IMR-90 (cell line): ENCODE measurements at regions not wholly inside any gene's neighbourhood (a gene's known extent, or its start where the extent isn't known, plus 50 kb on each side); places are given as distances from the start of the nearest gene placed in this dataset.

Experiments used
- ATAC-seq: fragments of 200-7000 bp; cut with Tn5 transposase; 2 replicates; pipeline ENCODE4 v1.9.1; 2020; ENCODE audit warnings: low read depth, mild to moderate bottlenecking, moderate library complexity
- BruUV-seq: library from RNA; stranded (reverse); fragments of 400-500 nt; replicated peaks from 2 replicates; lab custom pipeline; 2021; lab: Mats Ljungman, UMichigan
- CTCF ChIA-PET: fragments of 300-600 bp; formaldehyde crosslinking; extraction: SDS; loops from one replicate; lab custom pipeline; 2021; ENCODE audit warnings: antibody characterized with exemption; lab: Yijun Ruan, JAX
- POLR2A ChIA-PET: fragments of 300-600 bp; sonication (Branson Sonifier 250); formaldehyde crosslinking; loops from one replicate; lab custom pipeline; 2022; ENCODE audit warnings: antibody characterized with exemption; ENCODE audit not compliant: unreplicated experiment; lab: Charles Lee
- DNase-seq: peaks from one replicate; pipeline ENCODE4 v3.0.0; 2013
- H2AFZ ChIP-seq: replicated peaks from 2 replicates; pipeline ENCODE3; 2013; ENCODE audit warnings: low read length, mild to moderate bottlenecking; ENCODE audit not compliant: poor library complexity
- H2AK5ac ChIP-seq: 2 replicates; pipeline ENCODE4 v1.6.1; 2013; ENCODE audit warnings: low read depth, low read length, inconsistent platforms
- H2AK9ac ChIP-seq: replicated peaks from 2 replicates; pipeline ENCODE3; 2013; ENCODE audit warnings: mild to moderate bottlenecking, low read depth, low read length, moderate library complexity; ENCODE audit not compliant: poor library complexity
- H2BK120ac ChIP-seq: 2 replicates; pipeline ENCODE4 v1.6.1; 2013; ENCODE audit warnings: low read depth, low read length, inconsistent platforms
- H2BK15ac ChIP-seq: 3 replicates; pipeline ENCODE4 v1.6.1; 2013; ENCODE audit warnings: low read depth, low read length, inconsistent platforms
- H2BK20ac ChIP-seq: 2 replicates; pipeline ENCODE4 v1.6.1; 2013; ENCODE audit warnings: low read depth, mild to moderate bottlenecking, inconsistent platforms, low read length, moderate library complexity
- H2BK5ac ChIP-seq: 2 replicates; pipeline ENCODE4 v1.6.1; 2013; ENCODE audit warnings: mild to moderate bottlenecking, low read depth, low read length, inconsistent platforms; ENCODE audit not compliant: poor library complexity, severe bottlenecking
- H3K14ac ChIP-seq: replicated peaks from 2 replicates; pipeline ENCODE4 v1.6.1; 2013; ENCODE audit warnings: low read depth, low read length, inconsistent platforms
- H3K18ac ChIP-seq: 2 replicates; pipeline ENCODE4 v1.6.1; 2013; ENCODE audit warnings: low read depth, low read length, control low read depth
- H3K23ac ChIP-seq: 2 replicates; pipeline ENCODE4 v1.6.1; 2013; ENCODE audit warnings: low read depth, low read length, inconsistent platforms
- H3K27ac ChIP-seq: 2 replicates; pipeline ENCODE4 v1.5.1; 2013; ENCODE audit warnings: mild to moderate bottlenecking, control low read depth, low read length; ENCODE audit not compliant: insufficient read depth
- H3K27me3 ChIP-seq: 2 replicates; pipeline ENCODE4 v1.6.1; 2013; ENCODE audit warnings: low read length; ENCODE audit not compliant: control insufficient read depth, insufficient read depth
- H3K36me3 ChIP-seq: 2 replicates; pipeline ENCODE4 v1.6.1; 2013; ENCODE audit warnings: low read length, mixed read lengths; ENCODE audit not compliant: control insufficient read depth, insufficient read depth
- H3K4ac ChIP-seq: 2 replicates; pipeline ENCODE4 v1.6.1; 2013; ENCODE audit warnings: low read depth, low read length, inconsistent platforms
- H3K4me1 ChIP-seq: 2 replicates; pipeline ENCODE4 v1.6.1; 2013; ENCODE audit warnings: low read length, mixed read lengths; ENCODE audit not compliant: control insufficient read depth, insufficient read depth
- H3K4me2 ChIP-seq: 2 replicates; pipeline ENCODE4 v1.6.1; 2013; ENCODE audit warnings: low read depth, mild to moderate bottlenecking, control low read depth, low read length, moderate library complexity
- H3K4me3 ChIP-seq: 2 replicates; pipeline ENCODE4 v1.5.1; 2013; ENCODE audit warnings: low read depth, mild to moderate bottlenecking, control low read depth, low read length, moderate library complexity; ENCODE audit not compliant: insufficient read depth
- H3K56ac ChIP-seq: 2 replicates; pipeline ENCODE4 v1.6.1; 2013; ENCODE audit warnings: low read length, inconsistent platforms; ENCODE audit not compliant: insufficient read depth; ENCODE audit errors: extremely low read depth
- H3K79me1 ChIP-seq, 2 experiments: 2 replicates each; pipeline ENCODE4 v1.6.1; 2013; ENCODE audit warnings: low read length in 2 of 2, inconsistent platforms in 1 of 2, low read depth in 1 of 2
- H3K9ac ChIP-seq: 2 replicates; pipeline ENCODE4 v1.6.1; 2013; ENCODE audit warnings: low read depth, low read length, control low read depth
- H3K9me1 ChIP-seq: 2 replicates; pipeline ENCODE4 v1.6.1; 2013; ENCODE audit warnings: low read length, inconsistent platforms; ENCODE audit not compliant: insufficient read depth
- H3K9me3 ChIP-seq: 2 replicates; pipeline ENCODE4 v1.6.1; 2013; ENCODE audit warnings: low read length; ENCODE audit not compliant: control insufficient read depth, insufficient read depth
- H4K20me1 ChIP-seq: 2 replicates; pipeline ENCODE4 v1.6.1; 2013; ENCODE audit warnings: low read length, inconsistent platforms; ENCODE audit not compliant: insufficient read depth
- H4K5ac ChIP-seq: 2 replicates; pipeline ENCODE4 v1.6.1; 2013; ENCODE audit warnings: mild to moderate bottlenecking, low read depth, low read length, control low read depth
- H4K8ac ChIP-seq, 2 experiments: 2 replicates each; pipeline ENCODE4 v1.6.1; 2013; ENCODE audit warnings: low read depth in 2 of 2, low read length in 2 of 2, control low read depth in 1 of 2, inconsistent platforms in 1 of 2
- H4K91ac ChIP-seq: 2 replicates; pipeline ENCODE4 v1.6.1; 2013; ENCODE audit warnings: low read depth, low read length, inconsistent platforms; ENCODE audit not compliant: insufficient read depth
- RCOR1 ChIP-seq: IDR thresholded peaks from 2 replicates; pipeline ENCODE4 v1.6.1; 2012; ENCODE audit warnings: mild to moderate bottlenecking, low read length, improper control_type of control experiment; ENCODE audit not compliant: insufficient replicate concordance
- WGBS, 2 experiments: methylation state at CpG; one replicate each; pipeline versions ENCODE4 v1.1.5 to v1.1.7; 2013; ENCODE audit warnings: missing lambda C conversion rate in 2 of 2; ENCODE audit not compliant: insufficient read length in 1 of 2; ENCODE audit errors: extremely low coverage in 2 of 2; 5-methylcytosine and 5-hydroxymethylcytosine counted together
- dilution Hi-C: fragments of 300-500 bp; cut with HindIII; formaldehyde crosslinking; loops from one replicate; pipeline ENCODE4 v1.14.3; 2018; ENCODE audit warnings: low sequenced_read_pairs; ENCODE audit not compliant: unreplicated experiment
- in situ Hi-C: fragments of 300-500 bp; cut with MboI; formaldehyde crosslinking; loops from 3 replicates; pipeline ENCODE4 v1.14.3; 2019; ENCODE audit warnings: low sequenced_read_pairs, inconsistent platforms, mixed read lengths
- intact Hi-C: fragments of 100-400 bp; cut with micrococcal nuclease; formaldehyde crosslinking; loops from 2 replicates; pipeline ENCODE4 v1.10.0; 2022

- no CpG with 5 or more reads among the region's 2 CpGs for WGBS, 2 experiments
- intact Hi-C loops = no loop called here
- no peak for DNase-seq
Measured at GRCh38 chr13:59352600-59352999, 811.1 kb downstream of the DIAPH3 start.

More at GRCh38 chr13:59352600-59352999, 811.1 kb downstream of the DIAPH3 start:
- H3K23ac ChIP-seq = no peak overlapping the region
- H3K18ac ChIP-seq = no peak overlapping the region
- no peaks in the 10 kb centered on the region for H4K20me1 ChIP-seq
- no peaks in the 10 kb centered on the region for H3K9me3 ChIP-seq
- no peaks in the 10 kb centered on the region for H3K36me3 ChIP-seq
- no peak overlapping the region for H4K5ac ChIP-seq
- no TSS peak for BruUV-seq
- no peak for ATAC-seq
- H2AK9ac ChIP-seq = no peak overlapping the region
- no peaks in the 10 kb centered on the region; the same call in 1 of the 2 replicates for H3K27me3 ChIP-seq
- H4K8ac ChIP-seq = no peak overlapping the region
- H2AK5ac ChIP-seq = no peak overlapping the region
- no peak overlapping the region for H3K27ac ChIP-seq
- H3K14ac ChIP-seq = no peak overlapping the region
- H3K9me1 ChIP-seq = no peaks in the 10 kb centered on the region
- ChIA-PET POLR2A (no interaction called here), CTCF (no interaction called here)
- no peak overlapping the region for H3K4me2 ChIP-seq
- no peak overlapping the region for H3K4ac ChIP-seq
- H4K91ac ChIP-seq = no peak overlapping the region
- no peak overlapping the region for H3K9ac ChIP-seq
- H2BK5ac ChIP-seq = no peak overlapping the region
- no peak overlapping the region for H2BK120ac ChIP-seq
- H2BK15ac ChIP-seq = no peak overlapping the region
- no peaks in the 10 kb centered on the region for H3K4me1 ChIP-seq
- no peak overlapping the region for H3K56ac ChIP-seq
- H3K4me3 ChIP-seq = no peak overlapping the region
- H2AFZ ChIP-seq = no peak overlapping the region
- dilution Hi-C loops = no loop called here
- H3K79me1 ChIP-seq = no peaks in the 10 kb centered on the region
- no peak for TF ChIP-seq RCOR1
- in situ Hi-C loops = no loop called here
- H2BK20ac ChIP-seq = no peak overlapping the region
